ENCODE measurements at regions not wholly inside any gene's neighbourhood (a gene's known extent, or its start where the extent isn't known, plus 50 kb on each side); places are given as distances from the start of the nearest gene placed in this dataset.

DNA sequence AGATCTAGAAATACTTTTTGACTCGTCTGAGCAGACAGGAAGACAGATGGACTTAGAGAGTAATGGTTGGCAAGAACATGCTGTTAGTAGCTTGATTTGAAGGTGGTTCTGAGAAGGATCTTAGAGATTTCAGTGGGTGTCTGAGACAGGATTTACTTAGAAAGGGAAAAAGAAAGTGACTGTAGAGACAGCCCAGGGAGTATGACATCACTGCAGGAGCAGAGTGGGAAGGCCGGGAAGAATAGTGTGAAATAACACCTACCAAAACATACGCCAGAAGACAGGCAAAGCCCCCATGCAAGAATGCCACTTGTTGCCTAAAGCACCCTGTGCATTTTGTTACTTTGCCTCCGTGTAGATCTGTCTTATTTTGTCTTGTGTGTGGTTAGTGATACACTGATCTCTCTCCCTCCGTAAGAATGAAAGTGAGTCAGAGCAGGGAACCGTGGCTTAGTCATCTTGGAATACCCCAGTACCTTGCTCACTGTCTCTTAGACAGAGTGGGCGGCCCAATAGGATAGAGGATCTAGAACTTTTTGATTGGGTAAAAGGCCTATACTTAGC lies 161.3 kb upstream of the IFNG-AS1 start:
- ChIA-PET CTCF (interaction anchor here (0.9 kb wide), 2 partner anchors 63 to 387 kb away, joined by 3 read pairs; no protein-coding TSS in a partner anchor), POLR2A (interaction anchor here (1.0 kb wide), 1 partner anchor 123 kb away, joined by 3 read pairs; no protein-coding TSS in a partner anchor)
- Histone ChIP-seq H3K27ac (peak overlapping the region; percentile 54 to 78), H3K9me3 (no peaks in the 10 kb centered on the region), H3K4me3 (peak overlapping the region; percentile 36), H3K4me1 (peaks cover 13% of the 10 kb centered on the region; the same call in 2 of the 3 replicates), H3K4me2 (peak overlapping the region; percentile 78)
- 2% methylated on average over 7 of the region's 7 CpGs for WGBS (ENCODE audit: missing lambda C conversion rate)
- FAIRE-seq (peak; percentile 72), ATAC-seq (peak; percentile 99 to 100), DNase-seq (ENCODE audit: low read depth in 1 of 2, low spot score in 1 of 2) (peak; percentile 80 to 86)
- peak; percentile 77 for TF ChIP-seq JUNB (IDR thresholded peaks at IDR 0.05)
- TF ChIP-seq FOSL2 (IDR thresholded peaks at IDR 0.05) = peak; percentile 80
- peak; percentile 91 for TF ChIP-seq FOSL2 (CRISPR knock-in tag; IDR thresholded peaks at IDR 0.05)
- no peak for TF ChIP-seq FOXS1 (CRISPR knock-in tag; IDR thresholded peaks at IDR 0.05)

DNA sequence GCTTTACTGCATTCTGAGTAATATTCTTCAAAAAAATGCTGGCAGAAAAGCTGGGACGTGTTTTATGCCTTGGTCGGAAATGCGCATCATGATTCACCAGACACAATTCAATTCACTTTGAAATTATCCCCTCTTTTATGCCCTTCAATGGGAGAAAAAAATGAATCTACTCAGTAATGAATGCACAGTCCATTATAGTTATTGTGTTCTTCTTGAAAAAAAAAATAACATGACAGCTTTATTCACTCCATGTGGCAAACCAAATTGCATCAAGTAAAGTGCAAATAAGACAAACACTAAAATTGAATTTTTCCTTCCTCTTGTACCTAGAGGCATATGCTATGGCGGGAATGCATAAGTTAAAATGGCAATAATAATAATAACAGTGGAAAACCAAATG lies 159.4 kb upstream of the IFNG-AS1 start:
- no peak overlapping the region for H3K4me3 ChIP-seq
- no peak overlapping the region for H3K27ac ChIP-seq
- WGBS (ENCODE audit: missing lambda C conversion rate) = 84% methylated on average over 4 of the region's 4 CpGs
- FAIRE-seq = no peak
- H3K9me3 ChIP-seq = no peaks in the 10 kb centered on the region
- no peak for ATAC-seq
- peaks cover 13% of the 10 kb centered on the region; the same call in 2 of the 3 replicates for H3K4me1 ChIP-seq
- DNase-seq (ENCODE audit: low read depth in 1 of 2, low spot score in 1 of 2) = no peak
- CTCF ChIA-PET = no interaction called here
- POLR2A ChIA-PET = no interaction called here
- TF ChIP-seq JUN (IDR thresholded peaks at IDR 0.05) = no peak
- TF ChIP-seq ZC3H11A (IDR thresholded peaks at IDR 0.05) = no peak
- TF ChIP-seq, protein P1, sequence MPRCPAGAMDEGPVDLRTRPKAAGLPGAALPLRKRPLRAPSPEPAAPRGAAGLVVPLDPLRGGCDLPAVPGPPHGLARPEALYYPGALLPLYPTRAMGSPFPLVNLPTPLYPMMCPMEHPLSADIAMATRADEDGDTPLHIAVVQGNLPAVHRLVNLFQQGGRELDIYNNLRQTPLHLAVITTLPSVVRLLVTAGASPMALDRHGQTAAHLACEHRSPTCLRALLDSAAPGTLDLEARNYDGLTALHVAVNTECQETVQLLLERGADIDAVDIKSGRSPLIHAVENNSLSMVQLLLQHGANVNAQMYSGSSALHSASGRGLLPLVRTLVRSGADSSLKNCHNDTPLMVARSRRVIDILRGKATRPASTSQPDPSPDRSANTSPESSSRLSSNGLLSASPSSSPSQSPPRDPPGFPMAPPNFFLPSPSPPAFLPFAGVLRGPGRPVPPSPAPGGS (IDR thresholded peaks at IDR 0.05) = no peak
- TF ChIP-seq RFX5 (IDR thresholded peaks at IDR 0.05) = no peak
- TF ChIP-seq ZFP36 (IDR thresholded peaks at IDR 0.05; ENCODE audit: borderline replicate concordance, partially characterized antibody) = no peak
- no peak for TF ChIP-seq MYC (IDR thresholded peaks at IDR 0.05; ENCODE audit: borderline replicate concordance, low read length)
- H3K4me2 ChIP-seq = no peak overlapping the region

DNA sequence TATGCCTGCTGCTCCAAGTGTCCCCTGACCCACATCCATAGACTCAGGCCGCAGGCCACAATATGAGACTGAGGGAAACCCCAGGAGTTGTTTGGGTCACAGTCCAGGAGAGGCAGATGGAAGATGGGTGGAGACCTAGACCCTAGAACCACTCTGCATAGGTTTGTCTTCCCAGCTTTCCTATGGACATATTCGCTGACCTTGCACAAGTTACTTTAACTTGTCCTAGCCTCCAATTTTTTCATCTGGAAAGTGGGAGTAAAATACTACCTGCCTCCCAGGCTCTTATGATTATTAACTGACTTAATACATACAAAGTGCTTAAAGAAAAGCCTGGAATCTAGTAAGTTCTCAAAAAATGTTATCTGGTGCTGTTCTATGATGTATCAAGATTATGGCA lies 157.1 kb upstream of the IFNG-AS1 start:
- no peaks in the 10 kb centered on the region for H3K9me3 ChIP-seq
- DNase-seq (ENCODE audit: low read depth in 1 of 2, low spot score in 1 of 2) = no peak
- peaks cover 12% of the 10 kb centered on the region; the same call in 2 of the 3 replicates for H3K4me1 ChIP-seq
- no peak for ATAC-seq
- no peak for FAIRE-seq
- WGBS (ENCODE audit: missing lambda C conversion rate) = 34% methylated on average over 2 of the region's 2 CpGs
- POLR2A ChIA-PET = no interaction called here
- TF ChIP-seq PHF8 (IDR thresholded peaks at IDR 0.05; ENCODE audit: borderline replicate concordance, low read depth) = no peak
- peak; percentile 86 for TF ChIP-seq MAFK (IDR thresholded peaks at IDR 0.05; ENCODE audit: partially characterized antibody)
- TF ChIP-seq CHD2 (IDR thresholded peaks at IDR 0.05; ENCODE audit: low read length, partially characterized antibody) = no peak
- TF ChIP-seq, protein P2, sequence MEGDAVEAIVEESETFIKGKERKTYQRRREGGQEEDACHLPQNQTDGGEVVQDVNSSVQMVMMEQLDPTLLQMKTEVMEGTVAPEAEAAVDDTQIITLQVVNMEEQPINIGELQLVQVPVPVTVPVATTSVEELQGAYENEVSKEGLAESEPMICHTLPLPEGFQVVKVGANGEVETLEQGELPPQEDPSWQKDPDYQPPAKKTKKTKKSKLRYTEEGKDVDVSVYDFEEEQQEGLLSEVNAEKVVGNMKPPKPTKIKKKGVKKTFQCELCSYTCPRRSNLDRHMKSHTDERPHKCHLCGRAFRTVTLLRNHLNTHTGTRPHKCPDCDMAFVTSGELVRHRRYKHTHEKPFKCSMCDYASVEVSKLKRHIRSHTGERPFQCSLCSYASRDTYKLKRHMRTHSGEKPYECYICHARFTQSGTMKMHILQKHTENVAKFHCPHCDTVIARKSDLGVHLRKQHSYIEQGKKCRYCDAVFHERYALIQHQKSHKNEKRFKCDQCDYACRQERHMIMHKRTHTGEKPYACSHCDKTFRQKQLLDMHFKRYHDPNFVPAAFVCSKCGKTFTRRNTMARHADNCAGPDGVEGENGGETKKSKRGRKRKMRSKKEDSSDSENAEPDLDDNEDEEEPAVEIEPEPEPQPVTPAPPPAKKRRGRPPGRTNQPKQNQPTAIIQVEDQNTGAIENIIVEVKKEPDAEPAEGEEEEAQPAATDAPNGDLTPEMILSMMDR (IDR thresholded peaks at IDR 0.05) = no peak
- no peak overlapping the region for H3K4me2 ChIP-seq
- no peak overlapping the region for H3K4me3 ChIP-seq
- no peak overlapping the region for H3K27ac ChIP-seq
- CTCF ChIA-PET = interaction anchor here (0.8 kb wide), 1 partner anchor 111 kb away, joined by 3 read pairs; no protein-coding TSS in a partner anchor

DNA sequence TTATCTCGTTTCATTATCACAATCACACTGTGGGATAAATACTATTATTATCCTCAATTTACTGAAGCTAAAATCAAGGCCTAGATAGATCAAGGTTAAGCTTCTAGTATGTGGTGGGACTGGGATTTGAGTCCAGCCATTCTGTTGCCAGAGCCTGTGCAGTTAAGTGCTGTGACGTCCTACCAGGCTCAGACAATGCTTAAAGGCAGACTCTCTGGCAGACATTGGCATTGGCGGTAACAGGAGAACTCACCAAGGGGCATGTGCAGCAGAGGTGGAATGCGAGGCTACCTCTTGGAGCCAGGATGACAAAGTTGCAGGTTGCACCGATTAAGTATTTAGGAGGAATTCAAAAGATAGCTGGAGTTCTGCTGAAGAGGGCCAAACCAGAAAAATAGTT lies 155.6 kb upstream of the IFNG-AS1 start:
- CTCF ChIA-PET = interaction anchor here (0.7 kb wide), 1 partner anchor 15 kb away, joined by 3 read pairs; no protein-coding TSS in a partner anchor
- no peak overlapping the region for H3K4me2 ChIP-seq
- no peaks in the 10 kb centered on the region for H3K9me3 ChIP-seq
- WGBS (ENCODE audit: missing lambda C conversion rate) = 56% methylated on average over 5 of the region's 5 CpGs
- POLR2A ChIA-PET = no interaction called here
- peaks cover 1% of the 10 kb centered on the region; the same call in 2 of the 3 replicates for H3K4me1 ChIP-seq
- DNase-seq (ENCODE audit: low read depth in 1 of 2, low spot score in 1 of 2) (no peak), ATAC-seq (no peak), FAIRE-seq (no peak)
- no peak overlapping the region for H3K4me3 ChIP-seq
- TF ChIP-seq ZNF302 (CRISPR knock-in tag; IDR thresholded peaks at IDR 0.05) (no peak), CBX2 (IDR thresholded peaks at IDR 0.05; ENCODE audit: borderline replicate concordance, low read depth) (no peak), HEYL (CRISPR knock-in tag; IDR thresholded peaks at IDR 0.05) (no peak), HOXA7 (CRISPR knock-in tag; IDR thresholded peaks at IDR 0.05) (no peak), ZC3H11A (IDR thresholded peaks at IDR 0.05) (no peak), KDM1A (IDR thresholded peaks at IDR 0.05; ENCODE audit: low read depth) (no peak), ZFP36 (IDR thresholded peaks at IDR 0.05; ENCODE audit: borderline replicate concordance, partially characterized antibody) (no peak), MYC (IDR thresholded peaks at IDR 0.05; ENCODE audit: borderline replicate concordance, low read length) (no peak), FOSB (CRISPR knock-in tag; IDR thresholded peaks at IDR 0.05) (no peak), SMC3 (IDR thresholded peaks at IDR 0.05) (no peak), RARB (CRISPR knock-in tag; IDR thresholded peaks at IDR 0.05) (no peak), SREBF2 (IDR thresholded peaks at IDR 0.05) (no peak), NFE2L2 (conservative IDR thresholded peaks at IDR 0.05; ENCODE audit: low read length) (no peak), CHD4 (IDR thresholded peaks at IDR 0.05; ENCODE audit: borderline replicate concordance) (no peak), TP53 (CRISPR knock-in tag; IDR thresholded peaks at IDR 0.05) (no peak), RNF2 (IDR thresholded peaks at IDR 0.05; ENCODE audit: borderline replicate concordance, low read depth) (no peak)
- TF ChIP-seq, protein P3, sequence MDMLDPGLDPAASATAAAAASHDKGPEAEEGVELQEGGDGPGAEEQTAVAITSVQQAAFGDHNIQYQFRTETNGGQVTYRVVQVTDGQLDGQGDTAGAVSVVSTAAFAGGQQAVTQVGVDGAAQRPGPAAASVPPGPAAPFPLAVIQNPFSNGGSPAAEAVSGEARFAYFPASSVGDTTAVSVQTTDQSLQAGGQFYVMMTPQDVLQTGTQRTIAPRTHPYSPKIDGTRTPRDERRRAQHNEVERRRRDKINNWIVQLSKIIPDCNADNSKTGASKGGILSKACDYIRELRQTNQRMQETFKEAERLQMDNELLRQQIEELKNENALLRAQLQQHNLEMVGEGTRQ (IDR thresholded peaks at IDR 0.05) = no peak
- no peak overlapping the region for H3K27ac ChIP-seq

All from A549 (cell line).